ENCODE measurements at regions not wholly inside any gene's neighbourhood (a gene's known extent, or its start where the extent isn't known, plus 50 kb on each side); places are given as distances from the start of the nearest gene placed in this dataset.

GRCh38 chr10:43802988-43803696 is 154.5 kb upstream of the ZNF32 start:
- TF ChIP-seq, protein P1, sequence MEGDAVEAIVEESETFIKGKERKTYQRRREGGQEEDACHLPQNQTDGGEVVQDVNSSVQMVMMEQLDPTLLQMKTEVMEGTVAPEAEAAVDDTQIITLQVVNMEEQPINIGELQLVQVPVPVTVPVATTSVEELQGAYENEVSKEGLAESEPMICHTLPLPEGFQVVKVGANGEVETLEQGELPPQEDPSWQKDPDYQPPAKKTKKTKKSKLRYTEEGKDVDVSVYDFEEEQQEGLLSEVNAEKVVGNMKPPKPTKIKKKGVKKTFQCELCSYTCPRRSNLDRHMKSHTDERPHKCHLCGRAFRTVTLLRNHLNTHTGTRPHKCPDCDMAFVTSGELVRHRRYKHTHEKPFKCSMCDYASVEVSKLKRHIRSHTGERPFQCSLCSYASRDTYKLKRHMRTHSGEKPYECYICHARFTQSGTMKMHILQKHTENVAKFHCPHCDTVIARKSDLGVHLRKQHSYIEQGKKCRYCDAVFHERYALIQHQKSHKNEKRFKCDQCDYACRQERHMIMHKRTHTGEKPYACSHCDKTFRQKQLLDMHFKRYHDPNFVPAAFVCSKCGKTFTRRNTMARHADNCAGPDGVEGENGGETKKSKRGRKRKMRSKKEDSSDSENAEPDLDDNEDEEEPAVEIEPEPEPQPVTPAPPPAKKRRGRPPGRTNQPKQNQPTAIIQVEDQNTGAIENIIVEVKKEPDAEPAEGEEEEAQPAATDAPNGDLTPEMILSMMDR (optimal IDR thresholded peaks at IDR 0.05 in 1 of 3, IDR thresholded peaks at IDR 0.05 in 1 of 3, conservative IDR thresholded peaks at IDR 0.05 in 1 of 3; ENCODE audit: extremely low read depth in 1 of 3, insufficient read depth in 2 of 3, low read length in 3 of 3): no peak
- TF ChIP-seq EZH2 (IDR thresholded peaks at IDR 0.05; ENCODE audit: low read length): no peak
